Hematopoietic multipotent progenitor cell (in vitro differentiated cells): ENCODE measurements at regions not wholly inside any gene's neighbourhood (a gene's known extent, or its start where the extent isn't known, plus 50 kb on each side); places are given as distances from the start of the nearest gene placed in this dataset.

ENCODE experiments used
- DNase-seq, 3 donors: peaks; one replicate each; pipeline ENCODE4 v3.0.0-alpha.2; 2011 to 2015; ENCODE audit warnings: low read depth in 2 of 3, low spot score in 2 of 3

- DNase-seq: no peak
These were observed 98.5 kb upstream of the RUNX3 start for GRCh38 chr1:25028587-25028906.

- DNase-seq: no peak
These were observed 97.9 kb upstream of the RUNX3 start for GRCh38 chr1:25027822-25028586.

- DNase-seq: peak in 1 of 3 donors; percentile 44
These were observed 96.8 kb upstream of the RUNX3 start for GRCh38 chr1:25026730-25027450.

- no peak for DNase-seq
These were observed 96.2 kb upstream of the RUNX3 start for GRCh38 chr1:25026304-25026703.

GRCh38 chr1:25024615-25025350, 94.7 kb upstream of the RUNX3 start:
- DNase-seq: no peak

GRCh38 chr1:25023826-25024225, 93.8 kb upstream of the RUNX3 start:
- no peak for DNase-seq

GRCh38 chr1:25023190-25023578, 93.1 kb upstream of the RUNX3 start:
- no peak for DNase-seq

GRCh38 chr1:25022361-25023189, 92.5 kb upstream of the RUNX3 start:
- DNase-seq: peak; percentile 88 to 99 (median 98)

- peak in 1 of 3 donors; percentile 49 for DNase-seq
These were observed 91.6 kb upstream of the RUNX3 start for GRCh38 chr1:25021591-25022215.

GRCh38 chr1:25020851-25021590, 90.9 kb upstream of the RUNX3 start:
- no peak for DNase-seq

GRCh38 chr1:25020173-25020845, 90.2 kb upstream of the RUNX3 start:
- DNase-seq: peak in 1 of 3 donors; percentile 55

GRCh38 chr1:25019337-25020172, 89.5 kb upstream of the RUNX3 start:
- DNase-seq: no peak

- DNase-seq: peak in 1 of 3 donors; percentile 50
These were observed 88.9 kb upstream of the RUNX3 start for GRCh38 chr1:25018943-25019336.

- no peak for DNase-seq
These were observed 88.1 kb upstream of the RUNX3 start for GRCh38 chr1:25018110-25018735.

GRCh38 chr1:25017436-25018109, 87.5 kb upstream of the RUNX3 start:
- DNase-seq: no peak

- DNase-seq: no peak
These were observed 83.2 kb upstream of the RUNX3 start for GRCh38 chr1:25012966-25013962.
